ENCODE measurements at regions not wholly inside any gene's neighbourhood (a gene's known extent, or its start where the extent isn't known, plus 50 kb on each side); places are given as distances from the start of the nearest gene placed in this dataset.

GRCh38 chr4:29983890-29984289, 736.3 kb upstream of the PCDH7 start:
- Histone ChIP-seq H3K4me1 (ENCODE audit: insufficient read depth) (no peaks in the 10 kb centered on the region), H3K4me3 (no peak overlapping the region), H4K20me1 (ENCODE audit: insufficient read depth, poor library complexity, severe bottlenecking) (no peaks in the 10 kb centered on the region), H3K27ac (no peak overlapping the region), H3K36me3 (replicated peaks; ENCODE audit: insufficient read depth, low read depth) (no peaks in the 10 kb centered on the region), H3K79me2 (no peaks in the 10 kb centered on the region), H2AFZ (no peak overlapping the region), H3K27me3 (no peaks in the 10 kb centered on the region), H3K9me3 (ENCODE audit: low read depth) (no peaks in the 10 kb centered on the region), H3K9me2 (replicated peaks; ENCODE audit: insufficient read depth) (no peaks in the 10 kb centered on the region), H3K4me2 (no peak overlapping the region)
- WGBS (ENCODE audit: low lambda C conversion rate, missing lambda C conversion rate), result 95% methylated on average over 3 of the region's 3 CpGs
- TF ChIP-seq EZH2phosphoT487 (IDR thresholded peaks at IDR 0.05; ENCODE audit: low read depth, severe bottlenecking, unreplicated experiment), result no peak
- no peak for TF ChIP-seq EZH2 (IDR thresholded peaks at IDR 0.05; ENCODE audit: borderline replicate concordance)
- TF ChIP-seq CTCF (IDR thresholded peaks at IDR 0.05; ENCODE audit: poor library complexity), result no peak
- DNase-seq (ENCODE audit: low spot score), result no peak

GRCh38 chr4:30001628-30002027, 718.5 kb upstream of the PCDH7 start:
- H2AFZ ChIP-seq, result no peak overlapping the region
- no peak overlapping the region for H3K4me3 ChIP-seq
- DNase-seq (ENCODE audit: low spot score), result no peak
- H3K4me2 ChIP-seq, result no peak overlapping the region
- H3K27me3 ChIP-seq, result no peaks in the 10 kb centered on the region
- no peaks in the 10 kb centered on the region for H3K9me2 ChIP-seq (replicated peaks; ENCODE audit: insufficient read depth)
- H3K4me1 ChIP-seq (ENCODE audit: insufficient read depth), result no peaks in the 10 kb centered on the region
- 83% methylated on average over 1 of the region's 1 CpG for WGBS (ENCODE audit: low lambda C conversion rate, missing lambda C conversion rate)
- H3K9me3 ChIP-seq (ENCODE audit: low read depth), result no peaks in the 10 kb centered on the region
- no peak overlapping the region for H3K27ac ChIP-seq
- H4K20me1 ChIP-seq (ENCODE audit: insufficient read depth, poor library complexity, severe bottlenecking), result no peaks in the 10 kb centered on the region
- no peaks in the 10 kb centered on the region for H3K79me2 ChIP-seq
- H3K36me3 ChIP-seq (replicated peaks; ENCODE audit: insufficient read depth, low read depth), result no peaks in the 10 kb centered on the region
- TF ChIP-seq EZH2 (IDR thresholded peaks at IDR 0.05; ENCODE audit: borderline replicate concordance), result no peak

- no peaks in the 10 kb centered on the region for H4K20me1 ChIP-seq (ENCODE audit: insufficient read depth, poor library complexity, severe bottlenecking)
- DNase-seq (ENCODE audit: low spot score), result no peak
- no peaks in the 10 kb centered on the region for H3K36me3 ChIP-seq (replicated peaks; ENCODE audit: insufficient read depth, low read depth)
- H3K27me3 ChIP-seq, result no peaks in the 10 kb centered on the region
- H2AFZ ChIP-seq, result no peak overlapping the region
- H3K79me2 ChIP-seq, result no peaks in the 10 kb centered on the region
- no peaks in the 10 kb centered on the region for H3K4me1 ChIP-seq (ENCODE audit: insufficient read depth)
- no peaks in the 10 kb centered on the region for H3K9me2 ChIP-seq (replicated peaks; ENCODE audit: insufficient read depth)
- no peaks in the 10 kb centered on the region for H3K9me3 ChIP-seq (ENCODE audit: low read depth)
- H3K4me2 ChIP-seq, result no peak overlapping the region
- TF ChIP-seq EZH2 (IDR thresholded peaks at IDR 0.05; ENCODE audit: borderline replicate concordance), result no peak
- TF ChIP-seq EZH2phosphoT487 (IDR thresholded peaks at IDR 0.05; ENCODE audit: low read depth, severe bottlenecking, unreplicated experiment), result no peak
- TF ChIP-seq CTCF (IDR thresholded peaks at IDR 0.05; ENCODE audit: poor library complexity), result no peak
- no peak overlapping the region for H3K27ac ChIP-seq
- 87% methylated on average over 3 of the region's 3 CpGs for WGBS (ENCODE audit: low lambda C conversion rate, missing lambda C conversion rate)
- no peak overlapping the region for H3K4me3 ChIP-seq
These were observed 717.8 kb upstream of the PCDH7 start for GRCh38 chr4:30002341-30002740.

GRCh38 chr4:30005995-30006394, 714.2 kb upstream of the PCDH7 start:
- Histone ChIP-seq H3K27me3 (no peaks in the 10 kb centered on the region), H3K9me3 (ENCODE audit: low read depth) (no peaks in the 10 kb centered on the region), H3K79me2 (no peaks in the 10 kb centered on the region), H3K27ac (no peak overlapping the region), H3K4me1 (ENCODE audit: insufficient read depth) (no peaks in the 10 kb centered on the region), H4K20me1 (ENCODE audit: insufficient read depth, poor library complexity, severe bottlenecking) (no peaks in the 10 kb centered on the region), H3K4me2 (no peak overlapping the region), H3K4me3 (no peak overlapping the region), H2AFZ (no peak overlapping the region), H3K9me2 (replicated peaks; ENCODE audit: insufficient read depth) (no peaks in the 10 kb centered on the region), H3K36me3 (replicated peaks; ENCODE audit: insufficient read depth, low read depth) (no peaks in the 10 kb centered on the region)
- 91% methylated on average over 4 of the region's 4 CpGs for WGBS (ENCODE audit: low lambda C conversion rate, missing lambda C conversion rate)
- TF ChIP-seq CTCF (IDR thresholded peaks at IDR 0.05; ENCODE audit: poor library complexity) (no peak), EZH2 (IDR thresholded peaks at IDR 0.05; ENCODE audit: borderline replicate concordance) (no peak), EZH2phosphoT487 (IDR thresholded peaks at IDR 0.05; ENCODE audit: low read depth, severe bottlenecking, unreplicated experiment) (no peak)
- DNase-seq (ENCODE audit: low spot score), result no peak

Data from hepatocyte (in vitro differentiated cells).